ENCODE measurements at regions not wholly inside any gene's neighbourhood (a gene's known extent, or its start where the extent isn't known, plus 50 kb on each side); places are given as distances from the start of the nearest gene placed in this dataset.

GRCh38 chr2:71832844-71833243, 314.8 kb downstream of the CYP26B1 start:
- Histone ChIP-seq H3K4me3 (no peak overlapping the region), H3K4me2 (no peak overlapping the region), H3F3A (replicated peaks; ENCODE audit: low read depth) (no peaks in the 10 kb centered on the region), H3K79me2 (replicated peaks; ENCODE audit: insufficient read depth) (no peaks in the 10 kb centered on the region), H3K9me2 (ENCODE audit: insufficient read depth) (peaks cover 5% of the 10 kb centered on the region), H3K36me3 (ENCODE audit: insufficient read depth) (no peaks in the 10 kb centered on the region), H4K20me1 (replicated peaks; ENCODE audit: insufficient read depth) (no peaks in the 10 kb centered on the region), H3K27me3 (ENCODE audit: insufficient read depth) (no peaks in the 10 kb centered on the region), H3K4me1 (ENCODE audit: insufficient read depth) (no peaks in the 10 kb centered on the region), H2AFZ (no peak overlapping the region), H3K27ac (ENCODE audit: low read depth) (no peak overlapping the region)
- ATAC-seq (no peak), DNase-seq (ENCODE audit: low spot score) (no peak)
- H3K9me3 Mint-ChIP-seq, result no peaks in the 10 kb centered on the region
- peaks cover 2% of the 10 kb centered on the region for H3K27me3 Mint-ChIP-seq (ENCODE audit: insufficient read depth, low read depth, poor library complexity)
- H3K36me3 Mint-ChIP-seq (ENCODE audit: low read depth), result no peaks in the 10 kb centered on the region
- H3K4me3 Mint-ChIP-seq, result no peak overlapping the region
- H3K27ac Mint-ChIP-seq, result no peak overlapping the region
- no peaks in the 10 kb centered on the region for H3K4me1 Mint-ChIP-seq
- no peak for TF ChIP-seq ETS1 (IDR thresholded peaks at IDR 0.05)

- Mint-ChIP-seq H3K27ac (no peak overlapping the region), H3K9me3 (no peaks in the 10 kb centered on the region), H3K4me3 (no peak overlapping the region), H3K4me1 (no peaks in the 10 kb centered on the region), H3K27me3 (ENCODE audit: insufficient read depth, low read depth, poor library complexity) (peaks cover 2% of the 10 kb centered on the region), H3K36me3 (ENCODE audit: low read depth) (no peaks in the 10 kb centered on the region)
- no peak overlapping the region for H3K4me3 ChIP-seq
- H3K27ac ChIP-seq (ENCODE audit: low read depth), result no peak overlapping the region
- H3K4me1 ChIP-seq (ENCODE audit: insufficient read depth), result no peaks in the 10 kb centered on the region
- H4K20me1 ChIP-seq (replicated peaks; ENCODE audit: insufficient read depth), result no peaks in the 10 kb centered on the region
- H3K9me2 ChIP-seq (ENCODE audit: insufficient read depth), result peaks cover 5% of the 10 kb centered on the region
- DNase-seq (ENCODE audit: low spot score) (no peak), ATAC-seq (no peak)
- H2AFZ ChIP-seq, result no peak overlapping the region
- H3F3A ChIP-seq (replicated peaks; ENCODE audit: low read depth), result no peaks in the 10 kb centered on the region
- no peaks in the 10 kb centered on the region for H3K36me3 ChIP-seq (ENCODE audit: insufficient read depth)
- H3K4me2 ChIP-seq, result no peak overlapping the region
- no peaks in the 10 kb centered on the region for H3K27me3 ChIP-seq (ENCODE audit: insufficient read depth)
- H3K79me2 ChIP-seq (replicated peaks; ENCODE audit: insufficient read depth), result no peaks in the 10 kb centered on the region
- TF ChIP-seq STAT1 (IDR thresholded peaks at IDR 0.05; ENCODE audit: unreplicated experiment) (no peak), CREB1 (CRISPR knock-in tag; IDR thresholded peaks at IDR 0.05; ENCODE audit: low read depth) (no peak), CTCF (conservative IDR thresholded peaks at IDR 0.05; ENCODE audit: low read depth in 2 of 2) (no peak), REST (IDR thresholded peaks at IDR 0.05; ENCODE audit: unreplicated experiment) (no peak), POLR2AphosphoS5 (IDR thresholded peaks at IDR 0.05; ENCODE audit: low read depth) (no peak), ETS1 (IDR thresholded peaks at IDR 0.05) (no peak), NANOG (IDR thresholded peaks at IDR 0.05; ENCODE audit: borderline replicate concordance) (no peak), JUNB (IDR thresholded peaks at IDR 0.05; ENCODE audit: unreplicated experiment) (no peak), EZH2 (IDR thresholded peaks at IDR 0.05; ENCODE audit: low read depth, unreplicated experiment) (no peak)
Measured at GRCh38 chr2:71832388-71832787, 315.3 kb downstream of the CYP26B1 start.
